ENCODE measurements at regions not wholly inside any gene's neighbourhood (a gene's known extent, or its start where the extent isn't known, plus 50 kb on each side); places are given as distances from the start of the nearest gene placed in this dataset.
"Not testable (repeated sequence)": the region's sequence is repeated elsewhere in the genome, so short reads cannot be mapped to it uniquely, and the experiment has no call there.

- DNase-seq = peak; percentile 51
- intact Hi-C loops (cut with micrococcal nuclease) = loop anchor here (1.0 to 5.0 kb wide), 2 partner anchors 133 to 679 kb away; no protein-coding TSS in a partner anchor
- H3K27ac Mint-ChIP-seq; H3K9me3 Mint-ChIP-seq; H3K36me3 Mint-ChIP-seq; H3K4me3 Mint-ChIP-seq; H3K27me3 Mint-ChIP-seq; POLR2A ChIA-PET; H3K4me1 Mint-ChIP-seq (ENCODE audit: low read depth): not testable (repeated sequence)
- CTCF ChIA-PET = interaction anchor here (1.2 kb wide), 1 partner anchor 52 kb away, joined by 3 read pairs; no protein-coding TSS in a partner anchor
Measured at GRCh38 chr6:167217951-167218759, 60.4 kb upstream of the GPR31 start.

DNA sequence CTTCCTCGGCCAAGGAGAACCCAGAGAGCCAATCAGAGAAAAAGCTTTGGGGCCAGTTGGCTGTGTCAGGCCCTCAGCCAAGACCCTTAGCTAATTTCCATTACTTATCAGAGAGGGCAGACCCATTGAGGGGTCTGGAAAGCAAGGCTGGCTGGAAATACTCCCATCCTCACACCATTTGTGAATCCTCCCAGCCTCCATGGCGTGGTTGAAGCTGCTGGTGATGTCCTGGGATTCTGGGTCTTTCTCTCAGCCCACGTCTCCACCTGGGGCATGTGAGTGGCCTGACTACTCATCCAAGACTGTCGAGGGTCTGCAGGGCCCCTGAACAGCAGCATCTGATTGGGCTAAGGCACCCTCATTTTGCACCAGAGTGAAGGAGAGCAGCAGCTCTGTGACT lies 61.3 kb upstream of the GPR31 start:
- intact Hi-C loops (cut with micrococcal nuclease) = loop anchor here (5.0 kb wide), 1 partner anchor 678 kb away; no protein-coding TSS in a partner anchor
- CTCF ChIA-PET = interaction anchor here (0.6 to 1.3 kb wide), 5 partner anchors 28 to 253 kb away, joined by 3 read pairs; no protein-coding TSS in a partner anchor
- H3K27ac Mint-ChIP-seq; H3K9me3 Mint-ChIP-seq; H3K4me3 Mint-ChIP-seq; POLR2A ChIA-PET; H3K4me1 Mint-ChIP-seq (ENCODE audit: low read depth); H3K36me3 Mint-ChIP-seq; DNase-seq; H3K27me3 Mint-ChIP-seq: not testable (repeated sequence)

DNA sequence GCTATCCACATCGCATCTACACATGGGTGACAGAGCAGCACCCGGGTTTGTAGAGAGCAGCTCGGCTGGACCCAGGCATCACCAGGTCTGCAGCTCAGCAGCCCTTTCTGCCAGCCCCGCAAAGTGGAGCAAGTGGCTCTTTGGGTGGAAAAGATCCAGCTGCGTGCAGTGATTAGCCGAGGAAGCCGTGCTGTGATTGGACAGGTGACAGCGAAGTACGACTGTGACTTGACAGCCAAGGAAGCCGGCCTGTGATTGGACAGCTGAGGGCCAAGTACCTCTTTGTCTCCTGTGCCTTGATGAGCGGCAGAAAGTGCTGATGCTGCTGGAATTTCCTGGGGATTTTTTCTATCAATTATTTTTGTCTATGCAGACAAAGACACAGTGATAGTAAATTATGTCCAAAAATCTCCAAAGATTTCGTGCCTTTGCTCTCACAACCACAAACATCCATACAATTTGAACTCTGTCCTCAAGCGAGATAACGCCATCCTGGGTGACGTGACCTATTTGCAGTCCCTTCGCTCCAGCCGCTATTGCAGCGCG lies 62.3 kb upstream of the GPR31 start:
- ChIA-PET POLR2A (no interaction called here), CTCF (interaction anchor here (0.9 to 1.3 kb wide), 3 partner anchors 29 to 152 kb away, joined by 3 read pairs; no protein-coding TSS in a partner anchor)
- no peak for DNase-seq
- no peak overlapping the region for H3K4me3 Mint-ChIP-seq
- no peaks in the 10 kb centered on the region for H3K27me3 Mint-ChIP-seq
- no peaks in the 10 kb centered on the region for H3K9me3 Mint-ChIP-seq
- no peaks in the 10 kb centered on the region for H3K36me3 Mint-ChIP-seq
- no peak overlapping the region for H3K27ac Mint-ChIP-seq
- no peaks in the 10 kb centered on the region for H3K4me1 Mint-ChIP-seq (ENCODE audit: low read depth)
- intact Hi-C loops (cut with micrococcal nuclease) = loop anchor here (5.0 kb wide), 1 partner anchor 677 kb away; no protein-coding TSS in a partner anchor

DNA sequence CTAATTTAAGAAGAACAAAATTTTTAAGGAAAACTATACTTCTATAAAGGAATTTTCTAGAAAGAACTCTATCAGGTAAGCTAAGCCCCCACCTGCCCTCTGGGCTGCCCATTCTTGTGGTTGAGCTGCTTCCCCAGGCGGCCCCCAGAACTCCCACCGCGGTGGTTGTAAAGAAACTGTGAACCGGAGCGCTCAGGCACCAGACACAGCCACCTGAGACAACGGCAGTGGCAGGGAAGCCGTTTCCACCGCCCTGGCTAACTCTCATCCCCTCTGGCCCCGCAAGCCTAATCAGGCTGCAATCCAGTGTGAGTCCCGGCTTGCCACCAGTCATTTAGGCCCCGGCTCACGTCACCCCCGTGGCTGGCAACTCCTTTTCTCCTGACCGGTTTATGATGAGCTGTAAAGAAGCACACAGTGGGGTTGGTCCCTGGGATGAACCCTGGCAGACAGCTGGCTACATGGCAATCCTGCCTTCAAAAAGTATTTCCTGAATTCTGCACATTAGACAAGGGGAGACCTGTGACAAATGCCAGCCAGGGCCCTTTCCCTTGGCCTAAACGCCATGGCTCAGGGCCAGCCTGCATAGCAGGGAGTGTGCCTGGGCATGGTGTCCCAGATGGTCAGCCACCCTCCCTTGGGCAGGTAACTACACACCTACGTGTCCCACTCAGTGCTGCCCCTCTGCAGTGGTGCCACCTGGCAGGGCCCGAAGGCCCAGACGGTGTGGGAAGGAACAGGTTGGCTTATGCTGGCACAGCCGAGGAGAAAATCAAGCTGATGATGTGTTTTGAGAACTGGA lies 63.8 kb upstream of the GPR31 start:
- intact Hi-C loops (cut with micrococcal nuclease) = no loop called here
- Mint-ChIP-seq H3K36me3 (no peaks in the 10 kb centered on the region), H3K27ac (no peak overlapping the region), H3K4me3 (no peak overlapping the region), H3K27me3 (no peaks in the 10 kb centered on the region), H3K4me1 (ENCODE audit: low read depth) (no peaks in the 10 kb centered on the region), H3K9me3 (no peaks in the 10 kb centered on the region)
- POLR2A ChIA-PET = no interaction called here
- no peak for DNase-seq
- CTCF ChIA-PET = no interaction called here

DNA sequence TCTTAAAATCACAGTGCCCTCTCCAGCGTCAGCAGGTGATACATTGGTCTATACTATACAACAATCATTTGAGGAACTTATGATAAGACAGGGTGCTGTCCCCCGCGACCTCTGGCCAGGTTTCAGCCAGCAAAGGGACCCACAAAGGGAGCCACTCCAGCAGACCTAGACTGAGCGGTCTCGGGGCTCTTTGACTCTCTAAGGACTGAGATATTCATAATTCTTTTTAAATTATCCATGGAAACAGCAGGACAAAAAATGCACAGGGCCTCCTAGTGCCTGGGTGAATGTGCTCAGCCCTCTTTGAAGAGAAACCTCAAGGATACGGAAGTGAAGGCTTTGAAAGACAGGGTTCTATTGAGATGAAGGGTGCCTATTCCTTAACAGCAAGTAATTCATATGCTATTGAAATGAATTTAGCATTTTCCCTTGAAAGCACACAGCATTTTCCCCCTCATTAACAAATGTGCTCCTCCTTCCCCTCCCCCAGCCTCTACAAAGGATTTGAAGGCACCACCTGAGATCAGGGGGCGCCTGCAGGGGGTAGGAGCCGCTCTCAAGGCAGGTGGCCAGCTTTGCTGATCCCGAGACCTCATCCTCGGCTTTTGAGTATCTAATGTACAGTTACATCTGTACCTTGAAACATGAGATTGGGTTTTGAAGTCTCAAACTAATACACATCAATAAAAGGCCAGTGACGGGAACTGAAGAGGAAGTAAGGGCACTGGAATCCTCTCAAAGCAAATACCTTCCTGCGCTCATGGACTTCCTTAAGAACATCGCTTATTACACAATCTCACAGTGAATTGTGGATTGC lies 65.3 kb upstream of the UNC93A start:
- H3K27ac Mint-ChIP-seq; POLR2A ChIA-PET; H3K9me3 Mint-ChIP-seq; intact Hi-C loops (cut with micrococcal nuclease); H3K36me3 Mint-ChIP-seq; DNase-seq; H3K4me3 Mint-ChIP-seq; CTCF ChIA-PET; H3K4me1 Mint-ChIP-seq (ENCODE audit: low read depth): not testable (repeated sequence)
- H3K27me3 Mint-ChIP-seq = peaks cover 21% of the 10 kb centered on the region

GRCh38 chr6:167226383-167226685 lies 64.8 kb upstream of the UNC93A start:
- DNase-seq = no peak
- no peaks in the 10 kb centered on the region for H3K36me3 Mint-ChIP-seq
- ChIA-PET CTCF (no interaction called here), POLR2A (no interaction called here)
- H3K27me3 Mint-ChIP-seq = peaks cover 21% of the 10 kb centered on the region
- no peaks in the 10 kb centered on the region for H3K4me1 Mint-ChIP-seq (ENCODE audit: low read depth)
- no peaks in the 10 kb centered on the region for H3K9me3 Mint-ChIP-seq
- intact Hi-C loops (cut with micrococcal nuclease) = no loop called here
- no peak overlapping the region for H3K27ac Mint-ChIP-seq
- H3K4me3 Mint-ChIP-seq = no peak overlapping the region

GRCh38 chr6:167226791-167227190 lies 64.3 kb upstream of the UNC93A start:
- H3K4me1 Mint-ChIP-seq (ENCODE audit: low read depth) = no peaks in the 10 kb centered on the region
- H3K4me3 Mint-ChIP-seq = no peak overlapping the region
- intact Hi-C loops (cut with micrococcal nuclease) = no loop called here
- no peak for DNase-seq
- peaks cover 21% of the 10 kb centered on the region for H3K27me3 Mint-ChIP-seq
- ChIA-PET POLR2A (no interaction called here), CTCF (no interaction called here)
- H3K9me3 Mint-ChIP-seq = no peaks in the 10 kb centered on the region
- H3K36me3 Mint-ChIP-seq = no peaks in the 10 kb centered on the region
- no peak overlapping the region for H3K27ac Mint-ChIP-seq

GRCh38 chr6:167227984-167228383 lies 63.1 kb upstream of the UNC93A start:
- ChIA-PET CTCF (no interaction called here), POLR2A (no interaction called here)
- Mint-ChIP-seq H3K27ac (no peak overlapping the region), H3K36me3 (no peaks in the 10 kb centered on the region), H3K4me3 (no peak overlapping the region), H3K4me1 (ENCODE audit: low read depth) (no peaks in the 10 kb centered on the region), H3K9me3 (no peaks in the 10 kb centered on the region), H3K27me3 (peaks cover 24% of the 10 kb centered on the region)
- intact Hi-C loops (cut with micrococcal nuclease) = no loop called here
- no peak for DNase-seq

DNA sequence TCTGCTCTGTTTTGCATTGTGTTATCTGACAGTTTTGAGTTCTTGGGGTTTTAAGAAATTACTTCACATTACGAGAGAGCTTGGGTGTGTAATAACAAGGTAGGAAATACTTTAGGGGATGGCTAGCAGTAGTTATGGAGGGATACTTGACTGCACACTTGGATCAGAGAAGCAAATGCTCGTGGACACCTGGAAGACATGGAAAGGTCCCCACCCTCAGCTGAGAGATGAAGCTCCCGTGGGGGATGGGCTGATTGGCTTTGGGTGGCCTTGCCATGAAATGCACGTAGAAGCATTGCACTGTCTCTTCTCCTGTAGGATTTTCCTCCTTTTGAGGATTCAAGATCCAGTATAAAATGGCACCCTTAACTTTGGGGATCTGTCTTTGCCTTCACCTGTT lies 61.5 kb upstream of the UNC93A start:
- no peaks in the 10 kb centered on the region for H3K4me1 Mint-ChIP-seq (ENCODE audit: low read depth)
- POLR2A ChIA-PET = no interaction called here
- H3K27ac Mint-ChIP-seq = no peak overlapping the region
- no peaks in the 10 kb centered on the region for H3K36me3 Mint-ChIP-seq
- intact Hi-C loops (cut with micrococcal nuclease) = no loop called here
- peaks cover 24% of the 10 kb centered on the region for H3K27me3 Mint-ChIP-seq
- no peak overlapping the region for H3K4me3 Mint-ChIP-seq
- no peak for DNase-seq
- CTCF ChIA-PET = interaction anchor here (1.5 kb wide), 1 partner anchor 122 kb away, joined by 3 read pairs; no protein-coding TSS in a partner anchor
- H3K9me3 Mint-ChIP-seq = no peaks in the 10 kb centered on the region

- Mint-ChIP-seq H3K27ac (no peak overlapping the region), H3K36me3 (no peaks in the 10 kb centered on the region), H3K9me3 (no peaks in the 10 kb centered on the region), H3K4me1 (ENCODE audit: low read depth) (no peaks in the 10 kb centered on the region), H3K4me3 (no peak overlapping the region), H3K27me3 (peaks cover 29% of the 10 kb centered on the region)
- POLR2A ChIA-PET = no interaction called here
- CTCF ChIA-PET = interaction anchor here (1.5 kb wide), 1 partner anchor 121 kb away, joined by 3 read pairs; no protein-coding TSS in a partner anchor
- DNase-seq = no peak
- intact Hi-C loops (cut with micrococcal nuclease) = no loop called here
Measured at GRCh38 chr6:167230288-167230687, 60.8 kb upstream of the UNC93A start.

DNA sequence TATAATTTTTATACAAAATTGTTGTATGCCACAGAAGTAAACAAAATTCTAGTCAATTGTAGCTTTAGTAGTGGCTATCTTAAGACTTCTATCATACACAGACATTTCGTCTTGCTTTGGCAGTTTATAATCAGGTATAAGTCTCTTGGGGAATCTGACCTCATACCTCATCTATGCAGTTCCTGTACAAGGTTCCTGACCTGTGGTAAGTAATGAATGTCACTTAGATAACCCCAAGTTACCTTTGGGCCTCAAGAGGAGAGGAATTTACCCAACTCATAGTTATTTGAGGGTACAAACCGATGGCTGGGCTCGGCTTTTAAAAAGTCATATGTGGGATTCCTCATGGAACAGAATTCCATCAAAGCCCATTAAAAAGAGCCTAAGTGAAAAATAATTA lies 58.8 kb upstream of the UNC93A start:
- POLR2A ChIA-PET = no interaction called here
- Mint-ChIP-seq H3K4me3 (no peak overlapping the region), H3K27ac (no peak overlapping the region), H3K9me3 (no peaks in the 10 kb centered on the region), H3K36me3 (no peaks in the 10 kb centered on the region), H3K4me1 (ENCODE audit: low read depth) (no peaks in the 10 kb centered on the region), H3K27me3 (peaks cover 24% of the 10 kb centered on the region)
- intact Hi-C loops (cut with micrococcal nuclease) = no loop called here
- no peak for DNase-seq
- CTCF ChIA-PET = no interaction called here

DNA sequence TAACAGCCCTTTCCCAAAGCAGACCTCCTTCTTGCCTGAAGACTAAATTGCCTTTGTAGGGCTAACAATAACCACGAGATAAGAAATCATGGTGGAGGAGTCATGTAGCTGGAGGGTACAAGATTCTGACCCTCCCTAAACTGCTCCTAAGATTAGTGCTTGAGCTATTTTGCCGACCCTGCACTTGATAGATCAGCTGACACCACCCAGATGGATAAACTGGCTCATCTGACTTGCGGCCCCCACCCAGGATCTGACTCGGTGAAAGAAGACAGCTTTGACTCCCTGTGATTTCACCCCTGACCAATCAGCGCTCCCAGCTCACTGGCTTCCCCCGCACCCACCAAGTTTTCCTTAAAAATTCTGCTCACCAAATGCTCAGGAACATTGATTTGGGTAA lies 57.6 kb upstream of the UNC93A start:
- Mint-ChIP-seq H3K4me3 (no peak overlapping the region), H3K4me1 (ENCODE audit: low read depth) (no peaks in the 10 kb centered on the region), H3K9me3 (no peaks in the 10 kb centered on the region), H3K27me3 (peaks cover 17% of the 10 kb centered on the region), H3K36me3 (no peaks in the 10 kb centered on the region), H3K27ac (no peak overlapping the region)
- DNase-seq = no peak
- intact Hi-C loops (cut with micrococcal nuclease) = no loop called here
- CTCF ChIA-PET = no interaction called here
- POLR2A ChIA-PET = no interaction called here

All from activated CD4-positive, alpha-beta memory T cell treated with anti-CD3 and anti-CD28 coated beads for 36 hours (primary cell).